Breast epithelium (tissue), 4 donors: ENCODE measurements at regions not wholly inside any gene's neighbourhood (a gene's known extent, or its start where the extent isn't known, plus 50 kb on each side); places are given as distances from the start of the nearest gene placed in this dataset.

ENCODE experiments used
- DNase-seq, 2 donors: peaks; one replicate each; pipeline ENCODE4 v3.0.0-alpha.2; 2019; ENCODE audit warnings: low spot score in 2 of 2
- H3K27ac ChIP-seq, 2 donors: fragments of 200-600 bp; sonication (generic) in 1 of 2; one replicate each; pipeline ENCODE4 v1.5.1; 2016 to 2019; ENCODE audit warnings: mild to moderate bottlenecking in 1 of 2
- H3K27me3 ChIP-seq, 2 donors: fragments of 200-600 bp; sonication (generic) in 1 of 2; one replicate each; pipeline versions ENCODE4 v1.5.1 to v1.6.0; 2017 to 2019; ENCODE audit warnings: control low read depth in 1 of 2, mild to moderate bottlenecking in 1 of 2
- H3K36me3 ChIP-seq: fragments of 200-600 bp; one replicate; pipeline ENCODE4 v1.5.1; 2019
- H3K4me1 ChIP-seq, 2 donors: fragments of 200-600 bp; sonication (generic); one replicate each; pipeline ENCODE4 v1.5.1; 2016 to 2019; ENCODE audit warnings: control low read depth in 1 of 2
- H3K4me3 ChIP-seq, 3 donors: fragments of 200-600 bp; sonication (generic); 1 replicate in 2 of 3; 2 replicates in 1 of 3; pipeline ENCODE4 v1.5.1; 2016 to 2019; ENCODE audit warnings: mild to moderate bottlenecking in 3 of 3, moderate library complexity in 2 of 3
- H3K9me3 ChIP-seq, 2 donors: fragments of 200-600 bp; sonication (generic) in 1 of 2; one replicate each; pipeline ENCODE4 v1.5.1; 2016 to 2019; ENCODE audit warnings: control low read depth in 1 of 2
- CTCF ChIP-seq, 3 donors: fragments of 450-650 bp; IDR thresholded peaks; one replicate each; pipeline ENCODE4 v1.5.1; 2016 to 2017; ENCODE audit warnings: antibody characterized with exemption in 3 of 3, mild to moderate bottlenecking in 3 of 3, moderate library complexity in 3 of 3
- POLR2A ChIP-seq: fragments of 450-650 bp; IDR thresholded peaks from one replicate; pipeline ENCODE4 v1.6.1; 2016; ENCODE audit warnings: antibody characterized with exemption, mild to moderate bottlenecking, moderate library complexity
- POLR2AphosphoS5 ChIP-seq, 3 donors: sonication (generic); formaldehyde crosslinking; IDR thresholded peaks; one replicate each; pipeline ENCODE4 v1.6.1; 2017; ENCODE audit warnings: antibody characterized with exemption in 3 of 3
- intact Hi-C: fragments of 100-400 bp; cut with DNase I; formaldehyde crosslinking; loops from one replicate; pipeline ENCODE4 v1.15.1; 2023; ENCODE audit warnings: low total_unique reads

DNA sequence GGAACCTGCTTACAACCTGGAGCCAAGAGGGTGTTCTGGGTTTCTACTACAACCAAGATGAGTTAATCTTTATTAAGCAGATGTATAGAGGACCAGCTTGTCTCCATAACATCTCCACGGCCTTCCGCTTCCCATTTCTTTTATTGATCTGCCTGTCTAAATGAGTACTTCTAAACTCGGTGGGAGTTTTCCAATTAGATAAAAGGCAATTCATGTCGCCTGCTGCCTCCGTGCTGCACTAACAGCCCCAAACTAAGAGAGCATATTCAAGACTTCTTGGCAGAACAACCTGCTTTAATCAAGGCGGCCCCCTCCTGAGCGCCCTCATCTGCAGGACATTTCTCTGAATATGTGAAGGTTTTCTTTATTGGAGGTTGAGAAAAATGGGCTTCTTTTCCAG lies 270.1 kb downstream of the PDCD6IP start:
- H3K36me3 ChIP-seq = no peaks in the 10 kb centered on the region
- no peaks in the 10 kb centered on the region for H3K4me1 ChIP-seq
- no peaks in the 10 kb centered on the region for H3K9me3 ChIP-seq
- H3K27ac ChIP-seq = no peak overlapping the region
- intact Hi-C loops = no loop called here
- DNase-seq = no peak
- TF ChIP-seq POLR2AphosphoS5 (IDR thresholded peaks at IDR 0.05) (no peak), CTCF (IDR thresholded peaks at IDR 0.05) (no peak), POLR2A (no peak)
- H3K27me3 ChIP-seq = peaks cover 0 to 11% of the 10 kb centered on the region in 2 donors
- no peak overlapping the region for H3K4me3 ChIP-seq

- TF ChIP-seq POLR2AphosphoS5 (IDR thresholded peaks at IDR 0.05) (no peak), POLR2A (no peak), CTCF (IDR thresholded peaks at IDR 0.05) (no peak)
- intact Hi-C loops = no loop called here
- H3K9me3 ChIP-seq = peaks cover 0 to under 1% of the 10 kb centered on the region in 2 donors
- H3K36me3 ChIP-seq = no peaks in the 10 kb centered on the region
- no peaks in the 10 kb centered on the region for H3K4me1 ChIP-seq
- H3K4me3 ChIP-seq = no peak overlapping the region
- no peak for DNase-seq
- no peak overlapping the region for H3K27ac ChIP-seq
- H3K27me3 ChIP-seq = peaks cover 0 to 11% of the 10 kb centered on the region in 2 donors
These were observed 272.6 kb downstream of the PDCD6IP start for GRCh38 chr3:34070831-34071585.

- Histone ChIP-seq H3K27ac (no peak overlapping the region), H3K4me1 (no peaks in the 10 kb centered on the region), H3K4me3 (no peak overlapping the region), H3K27me3 (peaks cover 0 to 11% of the 10 kb centered on the region in 2 donors), H3K36me3 (no peaks in the 10 kb centered on the region), H3K9me3 (peaks cover 0 to 3% of the 10 kb centered on the region in 2 donors)
- intact Hi-C loops = no loop called here
- DNase-seq = no peak
- no peak for TF ChIP-seq POLR2A
- TF ChIP-seq POLR2AphosphoS5 (IDR thresholded peaks at IDR 0.05) = no peak
These were observed 273.9 kb downstream of the PDCD6IP start for GRCh38 chr3:34072297-34072696.

- no peak overlapping the region for H3K4me3 ChIP-seq
- DNase-seq = no peak
- TF ChIP-seq POLR2A (no peak), POLR2AphosphoS5 (IDR thresholded peaks at IDR 0.05) (no peak), CTCF (IDR thresholded peaks at IDR 0.05) (no peak)
- no peaks in the 10 kb centered on the region for H3K4me1 ChIP-seq
- H3K36me3 ChIP-seq = no peaks in the 10 kb centered on the region
- peaks cover 0 to 3% of the 10 kb centered on the region in 2 donors for H3K9me3 ChIP-seq
- intact Hi-C loops = no loop called here
- H3K27ac ChIP-seq = no peak overlapping the region
- peaks cover 0 to 11% of the 10 kb centered on the region in 2 donors for H3K27me3 ChIP-seq
These were observed 274.7 kb downstream of the PDCD6IP start for GRCh38 chr3:34073111-34073510.

GRCh38 chr3:34073961-34074360 lies 275.5 kb downstream of the PDCD6IP start:
- DNase-seq = no peak

More at GRCh38 chr3:34073961-34074360, 275.5 kb downstream of the PDCD6IP start:
- no peaks in the 10 kb centered on the region for H3K36me3 ChIP-seq
- peaks cover 0 to 3% of the 10 kb centered on the region in 2 donors for H3K9me3 ChIP-seq
- peaks cover 0 to 11% of the 10 kb centered on the region in 2 donors for H3K27me3 ChIP-seq
- no peaks in the 10 kb centered on the region for H3K4me1 ChIP-seq
- H3K27ac ChIP-seq = no peak overlapping the region
- H3K4me3 ChIP-seq = no peak overlapping the region
- TF ChIP-seq POLR2A = no peak
- no peak for TF ChIP-seq POLR2AphosphoS5 (IDR thresholded peaks at IDR 0.05)
- TF ChIP-seq CTCF (IDR thresholded peaks at IDR 0.05) = no peak
- intact Hi-C loops = no loop called here
